ENCODE measurements at regions not wholly inside any gene's neighbourhood (a gene's known extent, or its start where the extent isn't known, plus 50 kb on each side); places are given as distances from the start of the nearest gene placed in this dataset.

DNA sequence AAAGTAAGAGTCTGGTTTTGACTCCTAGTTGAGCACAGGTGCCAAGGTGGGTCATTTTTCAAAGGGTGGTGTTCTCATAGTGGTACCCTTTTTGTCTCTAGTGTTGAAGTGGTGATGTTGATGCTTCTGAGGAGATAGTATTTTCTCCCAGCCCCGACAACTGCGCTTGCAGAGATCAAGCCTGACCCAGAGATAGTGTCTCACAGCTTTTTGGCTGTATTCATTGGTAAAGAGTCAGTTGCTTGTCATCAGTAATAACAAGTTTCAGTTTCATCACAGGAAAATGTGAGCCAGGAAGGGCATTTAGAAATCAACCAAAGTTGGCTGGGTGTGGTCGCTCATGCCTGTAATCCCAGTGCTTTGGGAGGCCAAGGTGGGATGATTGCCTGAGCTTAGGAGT, 139.3 kb downstream of the NFKBIZ start:
- H3K36me3 ChIP-seq (replicated peaks; ENCODE audit: insufficient read depth, low read depth) = no peaks in the 10 kb centered on the region
- H3K27me3 ChIP-seq = no peaks in the 10 kb centered on the region
- no peak for DNase-seq (ENCODE audit: low spot score)
- no peak overlapping the region for H3K27ac ChIP-seq
- WGBS (ENCODE audit: low lambda C conversion rate, missing lambda C conversion rate) = 98% methylated on average over 3 of the region's 3 CpGs
- TF ChIP-seq, protein P1, sequence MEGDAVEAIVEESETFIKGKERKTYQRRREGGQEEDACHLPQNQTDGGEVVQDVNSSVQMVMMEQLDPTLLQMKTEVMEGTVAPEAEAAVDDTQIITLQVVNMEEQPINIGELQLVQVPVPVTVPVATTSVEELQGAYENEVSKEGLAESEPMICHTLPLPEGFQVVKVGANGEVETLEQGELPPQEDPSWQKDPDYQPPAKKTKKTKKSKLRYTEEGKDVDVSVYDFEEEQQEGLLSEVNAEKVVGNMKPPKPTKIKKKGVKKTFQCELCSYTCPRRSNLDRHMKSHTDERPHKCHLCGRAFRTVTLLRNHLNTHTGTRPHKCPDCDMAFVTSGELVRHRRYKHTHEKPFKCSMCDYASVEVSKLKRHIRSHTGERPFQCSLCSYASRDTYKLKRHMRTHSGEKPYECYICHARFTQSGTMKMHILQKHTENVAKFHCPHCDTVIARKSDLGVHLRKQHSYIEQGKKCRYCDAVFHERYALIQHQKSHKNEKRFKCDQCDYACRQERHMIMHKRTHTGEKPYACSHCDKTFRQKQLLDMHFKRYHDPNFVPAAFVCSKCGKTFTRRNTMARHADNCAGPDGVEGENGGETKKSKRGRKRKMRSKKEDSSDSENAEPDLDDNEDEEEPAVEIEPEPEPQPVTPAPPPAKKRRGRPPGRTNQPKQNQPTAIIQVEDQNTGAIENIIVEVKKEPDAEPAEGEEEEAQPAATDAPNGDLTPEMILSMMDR (IDR thresholded peaks at IDR 0.05; ENCODE audit: poor library complexity) = no peak
- no peak for TF ChIP-seq EZH2 (IDR thresholded peaks at IDR 0.05; ENCODE audit: borderline replicate concordance)
- no peaks in the 10 kb centered on the region for H3K9me2 ChIP-seq (replicated peaks; ENCODE audit: insufficient read depth)
- H4K20me1 ChIP-seq (ENCODE audit: insufficient read depth, poor library complexity, severe bottlenecking) = no peaks in the 10 kb centered on the region
- H2AFZ ChIP-seq = no peak overlapping the region
- no peaks in the 10 kb centered on the region for H3K9me3 ChIP-seq (ENCODE audit: low read depth)
- H3K4me3 ChIP-seq = no peak overlapping the region
- H3K79me2 ChIP-seq = no peaks in the 10 kb centered on the region
- no peaks in the 10 kb centered on the region for H3K4me1 ChIP-seq (ENCODE audit: insufficient read depth)
- no peak overlapping the region for H3K4me2 ChIP-seq

DNA sequence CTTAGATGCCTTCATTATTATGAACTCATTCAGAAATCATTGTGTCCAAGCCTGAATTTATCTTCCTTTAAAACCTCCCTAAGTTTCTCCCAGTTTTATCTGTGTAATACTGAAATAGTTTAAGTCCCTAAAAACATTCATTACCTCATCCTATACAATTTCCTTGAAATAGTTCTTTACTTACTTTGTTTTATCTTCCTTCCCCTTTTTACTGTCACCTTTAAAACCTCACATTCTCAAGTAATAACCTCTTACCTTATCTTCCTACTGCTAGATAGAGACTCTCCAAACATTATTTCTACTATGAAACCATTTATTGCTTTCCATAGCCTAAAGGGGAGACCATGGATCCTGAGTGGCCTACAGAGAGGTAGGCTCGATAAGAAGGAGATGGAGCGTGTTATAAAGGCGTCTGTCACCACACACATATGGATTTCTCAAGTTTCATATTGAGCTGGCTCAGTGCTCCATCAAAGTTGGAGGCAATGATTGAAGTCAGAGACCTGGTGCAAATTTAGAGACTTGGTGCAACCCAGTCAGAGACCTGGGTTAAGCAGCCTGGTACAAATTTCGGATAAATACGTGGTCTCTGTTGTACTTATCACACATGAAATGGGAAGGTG, 140.4 kb downstream of the NFKBIZ start:
- WGBS (ENCODE audit: low lambda C conversion rate, missing lambda C conversion rate) = 69% methylated on average over 5 of the region's 5 CpGs
- Histone ChIP-seq H3K27ac (no peak overlapping the region), H2AFZ (no peak overlapping the region), H3K79me2 (no peaks in the 10 kb centered on the region), H3K4me2 (no peak overlapping the region), H3K4me1 (ENCODE audit: insufficient read depth) (no peaks in the 10 kb centered on the region), H3K4me3 (no peak overlapping the region), H3K27me3 (no peaks in the 10 kb centered on the region), H3K36me3 (replicated peaks; ENCODE audit: insufficient read depth, low read depth) (no peaks in the 10 kb centered on the region), H3K9me2 (replicated peaks; ENCODE audit: insufficient read depth) (no peaks in the 10 kb centered on the region), H3K9me3 (ENCODE audit: low read depth) (no peaks in the 10 kb centered on the region), H4K20me1 (ENCODE audit: insufficient read depth, poor library complexity, severe bottlenecking) (no peaks in the 10 kb centered on the region)
- TF ChIP-seq EZH2phosphoT487 (IDR thresholded peaks at IDR 0.05; ENCODE audit: low read depth, severe bottlenecking, unreplicated experiment) (no peak), EZH2 (IDR thresholded peaks at IDR 0.05; ENCODE audit: borderline replicate concordance) (no peak)
- TF ChIP-seq, protein P1 (IDR thresholded peaks at IDR 0.05; ENCODE audit: poor library complexity) = no peak
- DNase-seq (ENCODE audit: low spot score) = no peak

DNA sequence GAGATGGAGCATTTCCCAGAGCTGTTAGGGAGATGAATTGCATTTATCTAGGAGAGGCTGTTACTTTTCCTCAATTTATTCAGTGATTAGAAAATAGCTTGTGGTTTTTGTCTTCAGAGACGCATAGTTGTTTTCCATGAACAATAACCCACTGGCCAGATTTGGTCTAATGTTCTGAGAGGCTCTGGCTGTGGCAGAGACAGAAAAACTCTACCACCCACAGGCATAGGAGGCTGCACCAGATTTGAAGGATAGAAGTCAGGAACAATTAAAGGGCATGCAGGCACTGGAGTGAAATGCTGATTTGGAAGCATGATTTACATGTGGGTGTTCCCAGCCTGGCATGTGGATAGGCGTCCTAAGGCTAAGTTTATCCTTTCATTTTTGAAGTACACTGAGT, 143.5 kb downstream of the NFKBIZ start:
- WGBS (ENCODE audit: low lambda C conversion rate, missing lambda C conversion rate) = 82% methylated on average over 2 of the region's 2 CpGs
- H2AFZ ChIP-seq = no peak overlapping the region

More for the DNA sequence above, 143.5 kb downstream of the NFKBIZ start:
- Histone ChIP-seq H3K4me1 (ENCODE audit: insufficient read depth) (no peaks in the 10 kb centered on the region), H4K20me1 (ENCODE audit: insufficient read depth, poor library complexity, severe bottlenecking) (no peaks in the 10 kb centered on the region), H3K4me3 (no peak overlapping the region), H3K4me2 (no peak overlapping the region), H3K79me2 (no peaks in the 10 kb centered on the region), H3K9me2 (replicated peaks; ENCODE audit: insufficient read depth) (no peaks in the 10 kb centered on the region), H3K36me3 (replicated peaks; ENCODE audit: insufficient read depth, low read depth) (no peaks in the 10 kb centered on the region), H3K9me3 (ENCODE audit: low read depth) (no peaks in the 10 kb centered on the region), H3K27ac (no peak overlapping the region), H3K27me3 (no peaks in the 10 kb centered on the region)
- TF ChIP-seq EZH2phosphoT487 (IDR thresholded peaks at IDR 0.05; ENCODE audit: low read depth, severe bottlenecking, unreplicated experiment) = no peak
- TF ChIP-seq EZH2 (IDR thresholded peaks at IDR 0.05; ENCODE audit: borderline replicate concordance) = no peak
- TF ChIP-seq, protein P1 (IDR thresholded peaks at IDR 0.05; ENCODE audit: poor library complexity) = no peak
- DNase-seq (ENCODE audit: low spot score) = no peak
